Thyroid gland (tissue), 4 donors: ENCODE measurements at regions not wholly inside any gene's neighbourhood (a gene's known extent, or its start where the extent isn't known, plus 50 kb on each side); places are given as distances from the start of the nearest gene placed in this dataset.
"Not testable (repeated sequence)": the region's sequence is repeated elsewhere in the genome, so short reads cannot be mapped to it uniquely, and the experiment has no call there.

Source experiments
- CTCF ChIP-seq, 6 experiments: fragments of 200-600 bp in 3 of 6; fragments of 450-650 bp in 3 of 6; sonication (generic) in 3 of 6; IDR thresholded peaks; one replicate each; pipeline ENCODE4 v1.5.1; 2016 to 2019; ENCODE audit warnings: antibody characterized with exemption in 6 of 6, mild to moderate bottlenecking in 2 of 6, inconsistent platforms in 1 of 6, moderate library complexity in 1 of 6
- POLR2A ChIP-seq, 2 donors: fragments of 450-650 bp; IDR thresholded peaks; one replicate each; pipeline ENCODE4 v1.6.1; 2017; ENCODE audit warnings: antibody characterized with exemption in 2 of 2, mild to moderate bottlenecking in 2 of 2, moderate library complexity in 1 of 2

- not testable (repeated sequence) for TF ChIP-seq POLR2A, CTCF (IDR thresholded peaks at IDR 0.05)
These were observed 286.3 kb downstream of the CDY2B start for GRCh38 chrY:17593748-17594147.
